HK-2 (cell line): ENCODE measurements at regions not wholly inside any gene's neighbourhood (a gene's known extent, or its start where the extent isn't known, plus 50 kb on each side); places are given as distances from the start of the nearest gene placed in this dataset.

Source experiments
- DNase-seq: peaks from one replicate; pipeline ENCODE4 v3.0.0-alpha.2; 2018; ENCODE audit not compliant: unreplicated experiment

GRCh38 chr10:35699848-35700486, 57.9 kb upstream of the FZD8 start:
- no peak for DNase-seq

- no peak for DNase-seq
Measured at GRCh38 chr10:35696392-35697287, 54.5 kb upstream of the FZD8 start.

GRCh38 chr10:35693800-35694199, 51.7 kb upstream of the FZD8 start:
- no peak for DNase-seq
